WTC11 (cell line): ENCODE measurements at regions not wholly inside any gene's neighbourhood (a gene's known extent, or its start where the extent isn't known, plus 50 kb on each side); places are given as distances from the start of the nearest gene placed in this dataset.

Experiments used
- ATAC-seq: fragments of 200-7000 bp; cut with Tn5 transposase; 2 replicates; pipeline ENCODE4 v1.10.0; 2021; ENCODE audit warnings: mild to moderate bottlenecking, moderate library complexity
- CTCF ChIA-PET: fragments of 300-600 bp; sonication (Branson Sonifier 250); formaldehyde crosslinking; loops from one replicate; lab custom pipeline; 2021; ENCODE audit warnings: antibody characterized with exemption; lab: Charles Lee
- POLR2A ChIA-PET: fragments of 350-600 bp; sonication (Branson Sonifier 250); formaldehyde crosslinking; loops from one replicate; lab custom pipeline; 2021; ENCODE audit warnings: antibody characterized with exemption; lab: Charles Lee
- DNase-seq: peaks from one replicate; pipeline ENCODE4 v3.0.0; 2021; ENCODE audit warnings: low spot score
- H3K27ac Mint-ChIP-seq: 2 replicates; pipeline ENCODE4 v1.8.0; 2021; ENCODE audit warnings: mixed read lengths
- H3K27me3 Mint-ChIP-seq: 2 replicates; pipeline ENCODE4 v1.8.0; 2021; ENCODE audit warnings: low read depth, mild to moderate bottlenecking, moderate library complexity, mixed read lengths
- H3K36me3 Mint-ChIP-seq: 2 replicates; pipeline ENCODE4 v1.8.0; 2021; ENCODE audit warnings: mixed read lengths
- H3K4me1 Mint-ChIP-seq: 2 replicates; pipeline ENCODE4 v1.8.0; 2022; ENCODE audit warnings: mixed read lengths
- H3K4me3 Mint-ChIP-seq: 2 replicates; pipeline ENCODE4 v1.8.0; 2021; ENCODE audit warnings: mild to moderate bottlenecking, moderate library complexity, mixed read lengths
- H3K9me3 Mint-ChIP-seq: 2 replicates; pipeline ENCODE4 v1.8.0; 2021; ENCODE audit warnings: mixed read lengths
- CREM ChIP-seq: sonication (generic); formaldehyde crosslinking; IDR thresholded peaks from 2 replicates; pipeline ENCODE4 v1.8.1; 2022; ENCODE audit warnings: mild to moderate bottlenecking, missing genetic modification reagents, moderate library complexity
- CTCF ChIP-seq: fragments of 200-600 bp; IDR thresholded peaks from 2 replicates; pipeline ENCODE4 v1.8.0; 2022; ENCODE audit warnings: antibody characterized with exemption
- ERG ChIP-seq: fragments of 250-450 bp; sonication (Bioruptor Pico); IDR thresholded peaks from 2 replicates; pipeline ENCODE4 v1.8.0; 2021; ENCODE audit warnings: mild to moderate bottlenecking
- FOXP1 ChIP-seq: sonication (generic); formaldehyde crosslinking; IDR thresholded peaks from 2 replicates; pipeline ENCODE4 v1.8.0; 2022; ENCODE audit warnings: missing genetic modification reagents, mild to moderate bottlenecking, moderate library complexity, borderline replicate concordance
- NFE2L1 ChIP-seq: sonication (generic); formaldehyde crosslinking; IDR thresholded peaks from 2 replicates; pipeline ENCODE4 v1.8.1; 2023; ENCODE audit warnings: missing genetic modification reagents
- NR2C2 ChIP-seq: sonication (generic); formaldehyde crosslinking; IDR thresholded peaks from 2 replicates; pipeline ENCODE4 v1.8.0; 2022; ENCODE audit warnings: mild to moderate bottlenecking, missing genetic modification reagents
- NR3C1 ChIP-seq: sonication (generic); formaldehyde crosslinking; conservative IDR thresholded peaks from 2 replicates; pipeline ENCODE4 v1.8.1; 2023; ENCODE audit warnings: low read depth, mild to moderate bottlenecking, missing genetic modification reagents
- SMAD4 ChIP-seq: sonication (generic); formaldehyde crosslinking; IDR thresholded peaks from 2 replicates; pipeline ENCODE4 v1.8.0; 2022; ENCODE audit warnings: mild to moderate bottlenecking, missing genetic modification reagents
- TP53 ChIP-seq: sonication (generic); formaldehyde crosslinking; IDR thresholded peaks from 2 replicates; pipeline ENCODE4 v1.8.1; 2023; ENCODE audit warnings: mild to moderate bottlenecking, missing genetic modification reagents
- USF1 ChIP-seq: sonication (generic); formaldehyde crosslinking; IDR thresholded peaks from 2 replicates; pipeline ENCODE4 v1.8.0; 2022; ENCODE audit warnings: mild to moderate bottlenecking, missing genetic modification reagents
- USF2 ChIP-seq: sonication (generic); formaldehyde crosslinking; IDR thresholded peaks from 2 replicates; pipeline ENCODE4 v1.8.1; 2023; ENCODE audit warnings: mild to moderate bottlenecking, missing genetic modification reagents, moderate library complexity

- TF ChIP-seq NR3C1 (CRISPR knock-in tag) = no peak
- TF ChIP-seq NR2C2 (CRISPR knock-in tag) = no peak
- no peak for TF ChIP-seq ERG (CRISPR knock-in tag)
- POLR2A ChIA-PET = no interaction called here
- peaks cover 2% of the 10 kb centered on the region; the same call in 1 of the 2 replicates for H3K36me3 Mint-ChIP-seq
- no peak overlapping the region for H3K4me3 Mint-ChIP-seq
- no peak for DNase-seq
- H3K27me3 Mint-ChIP-seq = peaks cover 50% of the 10 kb centered on the region
- peaks cover 6% of the 10 kb centered on the region; the same call in 1 of the 2 replicates for H3K9me3 Mint-ChIP-seq
- ATAC-seq = no peak
- CTCF ChIA-PET = interaction anchor here (0.6 to 2.7 kb wide), 34 partner anchors 11 to 1474 kb away, joined by 3 to 31 read pairs (median 4); partner anchors contain the start of gene DYNC1H1
- no peak overlapping the region for H3K27ac Mint-ChIP-seq
- H3K4me1 Mint-ChIP-seq = peaks cover 29% of the 10 kb centered on the region
Observed at GRCh38 chr14:101706509-101707067, 54.9 kb upstream of the PPP2R5C start.

GRCh38 chr14:101707068-101707842, 54.3 kb upstream of the PPP2R5C start:
- H3K27ac Mint-ChIP-seq = no peak overlapping the region
- POLR2A ChIA-PET = no interaction called here

GRCh38 chr14:101707863-101708620, 53.5 kb upstream of the PPP2R5C start:
- DNase-seq (no peak), ATAC-seq (no peak)
- ChIA-PET POLR2A (no interaction called here), CTCF (interaction anchor here (0.6 to 2.7 kb wide), 26 partner anchors 9 to 802 kb away, joined by 3 to 31 read pairs (median 4); partner anchors contain the start of gene DYNC1H1)
- Mint-ChIP-seq H3K36me3 (peaks cover 2% of the 10 kb centered on the region; the same call in 1 of the 2 replicates), H3K27ac (no peak overlapping the region), H3K9me3 (peaks cover 6% of the 10 kb centered on the region; the same call in 1 of the 2 replicates), H3K27me3 (peaks cover 36% of the 10 kb centered on the region), H3K4me3 (no peak overlapping the region), H3K4me1 (peaks cover 29% of the 10 kb centered on the region)
- no peak for TF ChIP-seq FOXP1 (CRISPR knock-in tag)
- no peak for TF ChIP-seq USF2
- TF ChIP-seq USF1 (CRISPR knock-in tag) = no peak
- TF ChIP-seq SMAD4 (CRISPR knock-in tag) = 0 out of 2 replicates have a peak, but pooled peaks have one; percentile 28
- no peak for TF ChIP-seq CREM (CRISPR knock-in tag)
- no peak for TF ChIP-seq NFE2L1 (CRISPR knock-in tag)

More at GRCh38 chr14:101707068-101707842, 54.3 kb upstream of the PPP2R5C start:
- peaks cover 6% of the 10 kb centered on the region; the same call in 1 of the 2 replicates for H3K9me3 Mint-ChIP-seq
- peaks cover 44% of the 10 kb centered on the region for H3K27me3 Mint-ChIP-seq
- H3K4me1 Mint-ChIP-seq = peaks cover 29% of the 10 kb centered on the region
- ATAC-seq = peak; percentile 71
- H3K4me3 Mint-ChIP-seq = no peak overlapping the region
- TF ChIP-seq TP53 (CRISPR knock-in tag) (no peak), CTCF (peak; percentile 94)
- H3K36me3 Mint-ChIP-seq = peaks cover 2% of the 10 kb centered on the region; the same call in 1 of the 2 replicates
- peak; percentile 67 for DNase-seq
- CTCF ChIA-PET = interaction anchor here (0.6 to 2.7 kb wide), 37 partner anchors 10 to 1475 kb away, joined by 3 to 31 read pairs (median 4); partner anchors contain the start of gene DYNC1H1
